OCI-LY3 (cell line): ENCODE measurements at regions not wholly inside any gene's neighbourhood (a gene's known extent, or its start where the extent isn't known, plus 50 kb on each side); places are given as distances from the start of the nearest gene placed in this dataset.

Experiments
- CTCF ChIP-seq: fragments of 200-600, 300-600 bp; sonication (generic); IDR thresholded peaks from 2 replicates; pipeline ENCODE4 v1.5.1; 2014; ENCODE audit warnings: antibody characterized with exemption, low read length, low read depth
- EZH2phosphoT487 ChIP-seq: fragments of 200-600 bp; shearing (Covaris generic); IDR thresholded peaks from 2 replicates; pipeline ENCODE4 v1.6.1; 2018; ENCODE audit warnings: antibody characterized with exemption, mixed run types, low read depth

DNA sequence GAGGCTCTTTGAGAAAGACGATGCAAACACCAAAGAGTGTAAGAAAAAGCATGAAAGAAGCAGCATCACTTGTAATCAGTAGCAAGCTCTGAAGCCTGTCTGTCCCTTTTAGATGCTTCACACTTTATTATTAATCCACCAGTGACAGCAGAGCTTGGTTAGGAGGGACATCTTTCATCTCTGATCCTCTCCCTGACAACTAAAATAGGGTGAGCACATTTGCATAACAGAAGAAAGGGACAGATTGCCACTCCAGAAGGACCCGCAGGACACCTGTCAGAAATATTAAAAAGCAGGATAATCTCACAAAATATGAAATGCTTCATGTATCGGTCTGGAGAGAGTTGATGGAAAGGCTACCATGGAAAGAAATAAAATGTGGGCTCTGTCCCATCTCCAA lies 71.4 kb upstream of the MAP1B start:
- TF ChIP-seq CTCF: no peak
- TF ChIP-seq EZH2phosphoT487: no peak
